Activated CD4-positive, CD25-positive, alpha-beta regulatory T cell treated with anti-CD3 and anti-CD28 coated beads, Interleukin-2, amount 50 U/mL, for 16 hours (primary cell): ENCODE measurements at regions not wholly inside any gene's neighbourhood (a gene's known extent, or its start where the extent isn't known, plus 50 kb on each side); places are given as distances from the start of the nearest gene placed in this dataset.
"Not testable (repeated sequence)": the region's sequence is repeated elsewhere in the genome, so short reads cannot be mapped to it uniquely, and the experiment has no call there.

Experiments
- DNase-seq: peaks from one replicate; pipeline ENCODE4 v3.0.0-alpha.2; 2020; ENCODE audit warnings: low read depth, low spot score

- no peak for DNase-seq
Measured at GRCh38 chrX:122026665-122027064, 979.3 kb downstream of the GLUD2 start.

DNA sequence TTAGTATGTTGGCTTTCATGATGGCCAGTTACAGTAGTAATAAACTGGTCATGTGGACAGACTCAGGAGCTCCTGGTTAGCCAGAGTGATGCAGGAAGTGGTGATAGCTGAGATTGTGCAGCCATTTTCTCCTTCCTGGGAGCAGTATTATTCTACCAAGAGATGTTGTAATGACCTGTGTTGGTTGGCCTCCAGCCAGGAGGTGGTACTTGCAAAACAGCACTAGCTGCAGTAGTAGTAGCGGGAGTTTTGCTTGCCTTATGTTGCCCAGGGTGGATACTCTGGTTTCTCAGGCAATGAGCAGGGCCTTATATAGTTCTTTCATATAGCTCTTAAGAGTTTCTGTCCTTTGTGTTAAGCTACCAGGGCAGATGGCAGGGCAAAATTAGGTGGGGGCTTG lies 998.8 kb downstream of the GLUD2 start:
- no peak for DNase-seq

GRCh38 chrX:122046815-122047214 lies 999.4 kb downstream of the GLUD2 start:
- DNase-seq, result no peak

DNA sequence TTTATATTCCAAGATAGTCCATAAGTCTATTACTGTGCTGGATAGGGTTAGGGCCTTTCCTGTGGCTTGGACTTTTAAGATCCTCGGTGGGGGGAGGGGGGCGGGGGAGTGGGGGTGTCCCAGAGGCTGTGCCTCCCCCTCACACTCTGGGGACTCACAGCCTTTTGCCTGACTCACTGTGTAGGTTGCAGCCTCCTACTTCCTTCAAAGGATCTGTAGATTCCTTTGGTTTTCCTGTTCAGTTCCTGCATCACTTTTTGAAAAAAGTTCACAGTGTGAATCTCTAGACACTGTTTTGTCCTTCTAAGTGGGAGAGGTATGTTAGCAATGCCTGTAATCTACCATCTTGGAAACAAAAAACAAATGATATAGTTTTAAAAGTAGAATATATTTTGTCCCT lies 999.9 kb downstream of the GLUD2 start:
- no peak for DNase-seq

DNA sequence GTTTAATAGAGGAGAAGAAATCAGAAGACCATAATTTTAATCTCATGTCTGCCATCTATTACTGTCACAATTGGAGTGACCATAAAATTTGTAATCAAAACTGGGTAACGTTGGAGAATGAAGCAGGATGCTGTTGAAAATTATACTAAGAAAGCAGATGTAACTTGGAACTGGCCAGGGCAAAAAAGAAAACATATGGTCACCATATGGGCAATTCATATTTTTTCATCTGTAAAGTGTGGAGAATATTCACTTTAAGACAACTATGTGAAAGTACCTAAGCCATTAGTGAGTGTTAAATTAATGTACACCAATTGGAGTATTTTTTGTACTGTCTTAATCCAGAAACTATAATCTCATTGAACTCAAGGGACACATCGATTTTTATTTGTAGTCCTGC lies 1008.0 kb downstream of the GLUD2 start:
- DNase-seq, result no peak

DNA sequence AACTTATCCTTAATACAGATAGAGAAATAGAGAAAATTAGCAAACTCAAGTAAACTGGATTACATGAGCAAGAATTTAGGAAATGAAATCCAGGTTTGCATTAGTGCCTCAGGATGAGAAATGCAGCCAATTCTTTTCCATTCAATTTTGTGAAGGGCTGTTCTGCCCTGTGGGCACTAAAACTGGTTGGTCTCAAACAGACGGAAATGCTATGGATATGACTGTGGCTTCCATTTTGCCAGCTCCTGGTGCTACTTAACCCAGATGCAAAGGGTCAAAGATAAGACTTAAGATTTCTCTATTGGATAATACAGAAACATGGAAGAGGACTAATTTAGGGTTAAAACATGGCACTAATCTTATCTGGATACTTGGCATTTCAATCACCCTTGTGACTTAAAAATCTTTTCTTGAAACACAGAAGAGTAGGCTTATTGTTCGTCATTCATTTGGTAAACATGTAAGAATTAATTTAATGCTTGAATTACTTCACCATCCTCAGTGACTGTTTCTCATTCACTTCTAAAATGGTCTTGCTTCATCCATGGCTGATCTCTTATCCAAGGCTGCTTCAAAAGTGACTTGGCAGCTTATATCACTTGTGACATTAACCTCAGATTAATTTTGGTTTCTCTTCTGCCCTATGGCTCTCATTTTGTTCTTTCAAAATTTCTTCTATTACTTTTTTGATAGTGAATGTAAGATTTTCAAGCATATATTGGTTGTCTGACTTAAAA lies 1008.7 kb downstream of the GLUD2 start:
- no peak for DNase-seq

GRCh38 chrX:122076241-122076640 lies 1028.8 kb downstream of the GLUD2 start:
- no peak for DNase-seq

DNA sequence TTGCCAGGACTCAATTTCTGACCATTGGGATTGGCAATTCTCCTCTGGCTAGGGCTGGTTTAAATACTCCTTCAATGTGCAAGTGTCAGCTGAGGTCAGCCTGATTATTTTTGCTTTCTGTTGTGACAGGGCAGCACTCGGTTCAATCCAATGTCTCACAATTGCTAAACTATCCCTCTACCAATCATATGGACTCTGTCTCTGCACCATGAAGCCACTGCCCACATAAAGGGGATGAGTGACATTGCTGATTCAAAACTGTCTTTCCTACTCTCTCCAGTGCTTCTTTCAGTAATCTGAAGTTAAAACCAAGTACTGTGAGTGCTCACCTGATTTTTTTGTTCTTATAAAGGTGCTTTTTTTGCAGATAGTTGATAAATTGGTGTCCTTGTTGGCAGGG lies 1030.7 kb downstream of the GLUD2 start:
- no peak for DNase-seq

GRCh38 chrX:122087341-122087740 lies 1039.9 kb downstream of the GLUD2 start:
- DNase-seq, result no peak

GRCh38 chrX:122091571-122091970 lies 1044.2 kb downstream of the GLUD2 start:
- DNase-seq, result no peak

DNA sequence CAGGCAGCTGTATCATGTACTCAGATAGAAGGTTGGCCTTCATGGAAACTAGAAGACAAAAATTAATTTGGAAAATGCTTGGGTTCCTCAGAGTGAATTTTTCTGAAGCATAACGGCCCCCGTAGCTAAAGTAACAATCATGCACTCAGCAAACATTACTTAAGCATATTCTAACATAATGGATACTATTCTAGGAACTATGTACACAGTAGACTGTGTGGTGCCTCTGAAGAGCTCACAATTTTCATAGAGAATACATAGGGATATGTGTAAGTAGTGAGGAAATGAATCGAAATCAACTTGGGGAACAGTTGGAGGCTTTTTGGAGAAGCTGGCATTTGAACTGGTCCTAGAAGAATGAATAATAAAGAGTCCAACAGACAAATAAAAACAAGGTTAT lies 1045.0 kb downstream of the GLUD2 start:
- DNase-seq, result no peak

- DNase-seq, result no peak
Measured at GRCh38 chrX:122092978-122093377, 1045.6 kb downstream of the GLUD2 start.

- no peak for DNase-seq
Measured at GRCh38 chrX:122094611-122095010, 1047.2 kb downstream of the GLUD2 start.

- no peak for DNase-seq
Measured at GRCh38 chrX:122113376-122113775, 1066.0 kb downstream of the GLUD2 start.

DNA sequence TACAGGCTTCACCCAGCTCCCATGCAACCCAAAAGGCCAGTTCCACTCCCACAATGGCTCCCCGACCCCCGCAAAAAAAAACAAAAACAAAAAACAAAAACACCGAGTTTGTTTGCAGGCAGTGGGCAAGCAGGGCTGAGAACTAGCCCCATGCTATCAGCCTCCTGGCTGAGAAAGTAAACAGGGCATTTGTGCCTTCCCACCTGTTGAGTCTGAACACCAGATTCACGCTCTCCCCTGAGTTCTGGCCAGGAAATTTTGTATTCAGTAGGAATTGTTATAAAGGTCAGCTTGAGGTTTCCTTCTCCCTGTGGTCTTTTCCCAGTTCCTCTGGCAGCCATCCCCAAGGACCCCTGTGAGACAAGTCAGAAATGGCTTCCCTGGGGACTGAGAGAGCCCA lies 1066.5 kb downstream of the GLUD2 start:
- DNase-seq, result no peak

GRCh38 chrX:122115604-122116003 lies 1068.2 kb downstream of the GLUD2 start:
- no peak for DNase-seq

DNA sequence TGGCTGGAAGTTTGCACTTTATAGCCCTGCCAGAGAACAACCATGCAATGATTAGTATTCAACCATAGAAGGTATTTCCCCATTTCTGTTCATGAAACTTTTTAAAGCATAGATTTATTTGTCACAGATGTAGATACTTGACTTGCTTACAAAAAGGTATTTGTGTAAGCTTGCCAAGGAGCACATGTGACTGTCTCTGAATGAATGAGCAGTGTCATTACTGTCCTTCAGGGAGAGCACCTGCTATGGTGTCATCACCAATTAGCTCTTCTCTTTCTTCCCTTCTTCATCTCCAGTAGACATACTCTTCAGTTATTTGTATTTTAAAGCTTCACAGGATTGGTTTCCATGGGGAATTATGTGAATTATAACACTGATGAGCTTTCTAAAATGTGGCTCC lies 1064.7 kb upstream of the GRIA3 start:
- no peak for DNase-seq

GRCh38 chrX:122122274-122122673 lies 1061.8 kb upstream of the GRIA3 start:
- DNase-seq, result no peak

GRCh38 chrX:122133478-122133877 lies 1050.6 kb upstream of the GRIA3 start:
- no peak for DNase-seq

DNA sequence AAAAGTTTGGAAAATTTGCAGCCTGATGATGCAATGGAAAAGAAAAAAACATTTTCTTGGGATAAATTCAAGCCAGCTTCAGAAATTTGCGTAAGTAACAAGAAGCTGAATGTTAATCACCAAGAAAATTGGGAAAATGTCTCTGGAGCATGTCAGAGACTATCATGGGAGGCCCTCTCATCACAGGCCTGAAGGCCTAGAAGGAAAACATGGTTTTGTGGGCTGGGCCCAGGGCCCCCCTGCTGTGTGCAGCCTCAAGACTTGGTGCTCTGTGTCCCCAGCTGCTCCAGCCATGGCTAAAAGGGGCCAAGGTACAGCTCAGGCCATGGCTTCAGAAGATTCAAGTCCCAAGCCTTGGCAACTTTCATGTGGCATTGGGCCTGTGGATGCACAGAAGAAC lies 1049.8 kb upstream of the GRIA3 start:
- no peak for DNase-seq

DNA sequence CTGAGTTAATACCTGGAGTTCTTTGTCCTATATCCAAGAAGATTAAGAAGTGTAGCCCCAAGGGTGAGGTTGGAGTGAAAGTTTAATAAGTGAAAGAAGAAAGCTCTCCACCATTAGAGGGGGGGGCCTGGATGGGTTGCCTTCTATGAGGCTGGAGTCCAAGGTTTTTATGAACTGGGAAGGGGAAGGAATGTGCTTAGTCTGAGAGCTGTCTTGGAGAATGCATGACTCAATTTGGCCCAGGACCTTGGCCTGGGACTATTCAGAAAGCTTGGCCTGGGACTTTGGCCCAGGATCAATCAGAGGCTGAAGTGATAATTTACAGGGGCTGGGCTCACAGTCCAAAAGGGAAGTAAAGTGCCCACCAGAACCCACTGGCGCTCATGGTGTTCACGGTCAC lies 1049.0 kb upstream of the GRIA3 start:
- DNase-seq, result no peak

- DNase-seq, result not testable (repeated sequence)
Measured at GRCh38 chrX:122140219-122140618, 1043.9 kb upstream of the GRIA3 start.

GRCh38 chrX:122154019-122154418 lies 1030.1 kb upstream of the GRIA3 start:
- no peak for DNase-seq

DNA sequence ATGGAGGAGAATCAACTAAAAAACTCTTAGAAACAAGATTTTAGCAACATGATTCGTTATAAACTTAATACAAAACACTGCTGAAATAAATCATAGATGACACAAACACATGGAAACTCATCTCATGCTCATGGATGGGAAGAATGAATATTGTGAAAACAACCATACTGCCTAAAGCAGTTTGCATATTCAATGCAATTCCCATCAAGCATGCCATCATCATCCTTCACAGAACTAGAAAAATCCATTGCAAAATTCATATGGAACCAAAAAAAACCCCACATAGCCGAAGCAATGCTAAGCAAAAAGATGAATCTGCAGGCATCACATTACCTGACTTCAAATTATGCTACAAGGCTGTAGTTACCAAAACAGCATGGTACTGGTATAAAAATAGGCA lies 1015.8 kb upstream of the GRIA3 start:
- no peak for DNase-seq
